Left colon (tissue), 2 donors: ENCODE measurements at regions not wholly inside any gene's neighbourhood (a gene's known extent, or its start where the extent isn't known, plus 50 kb on each side); places are given as distances from the start of the nearest gene placed in this dataset.

Experiments used
- ATAC-seq: fragments of 200-7000 bp; cut with Tn5 transposase; one replicate; pipeline ENCODE4 v1.9.1; 2020; ENCODE audit warnings: mild to moderate bottlenecking, moderate library complexity
- DNase-seq, 2 donors: peaks; one replicate each; pipeline ENCODE4 v3.0.0-alpha.2; 2020
- intact Hi-C, 2 donors: fragments of 100-400 bp; cut with DNase I in 1 of 2; cut with micrococcal nuclease in 1 of 2; formaldehyde crosslinking; loops; one replicate each; pipeline versions ENCODE4 v1.11.2 to v1.14.0; 2022; cut with DNase I, micrococcal nuclease
- donor health status: DM: no; HTN: no; CAD: no.
- donor health status: DM: yes; HTN: yes; CAD: no.

GRCh38 chr2:209367075-209367747 is 56.6 kb upstream of the MAP2 start:
- DNase-seq = no peak
- ATAC-seq = no peak
- intact Hi-C loops = no loop called here

GRCh38 chr2:209368406-209368805 is 55.4 kb upstream of the MAP2 start:
- intact Hi-C loops = no loop called here
- ATAC-seq = no peak
- no peak for DNase-seq

GRCh38 chr2:209368914-209369313 is 54.9 kb upstream of the MAP2 start:
- intact Hi-C loops = no loop called here
- ATAC-seq (peak; percentile 94), DNase-seq (peak; percentile 23 to 67)

- ATAC-seq = no peak
- intact Hi-C loops = no loop called here
- no peak for DNase-seq
These were observed 54.2 kb upstream of the MAP2 start for GRCh38 chr2:209369656-209370055.

- intact Hi-C loops = no loop called here
- no peak for DNase-seq
- ATAC-seq = no peak
These were observed 52.4 kb upstream of the MAP2 start for GRCh38 chr2:209371407-209371806.
